C4-2B (cell line): ENCODE measurements at regions not wholly inside any gene's neighbourhood (a gene's known extent, or its start where the extent isn't known, plus 50 kb on each side); places are given as distances from the start of the nearest gene placed in this dataset.
"Not testable (repeated sequence)": the region's sequence is repeated elsewhere in the genome, so short reads cannot be mapped to it uniquely, and the experiment has no call there.

ENCODE experiments used
- H3K27ac ChIP-seq: fragments of 450-650 bp; 2 replicates; pipeline ENCODE4 v1.5.1; 2017
- CTCF ChIP-seq: fragments of 450-650 bp; conservative IDR thresholded peaks from 2 replicates; pipeline ENCODE4 v1.5.1; 2017; ENCODE audit warnings: mild to moderate bottlenecking
- ZFX ChIP-seq: fragments of 450-650 bp; IDR thresholded peaks from 2 replicates; pipeline ENCODE4 v1.6.1; 2017

- no peak overlapping the region for H3K27ac ChIP-seq
- TF ChIP-seq CTCF (no peak), ZFX (no peak)
Observed at GRCh38 chr10:33026422-33026821, 68.4 kb upstream of the ITGB1 start.

GRCh38 chr10:33025910-33026309 lies 67.9 kb upstream of the ITGB1 start:
- no peak overlapping the region for H3K27ac ChIP-seq
- TF ChIP-seq CTCF (no peak), ZFX (no peak)

- TF ChIP-seq CTCF = no peak
- TF ChIP-seq ZFX = no peak
- H3K27ac ChIP-seq = no peak overlapping the region
Observed at GRCh38 chr10:33025039-33025438, 67.0 kb upstream of the ITGB1 start.

GRCh38 chr10:33022691-33023090 lies 64.7 kb upstream of the ITGB1 start:
- no peak overlapping the region for H3K27ac ChIP-seq
- TF ChIP-seq CTCF (no peak), ZFX (no peak)

GRCh38 chr10:33022090-33022489 lies 64.1 kb upstream of the ITGB1 start:
- TF ChIP-seq CTCF = no peak
- TF ChIP-seq ZFX = no peak
- H3K27ac ChIP-seq = no peak overlapping the region

- H3K27ac ChIP-seq = no peak overlapping the region
- no peak for TF ChIP-seq ZFX
- no peak for TF ChIP-seq CTCF
Observed at GRCh38 chr10:33016988-33017387, 59.0 kb upstream of the ITGB1 start.

GRCh38 chr10:33015761-33016547 lies 57.9 kb upstream of the ITGB1 start:
- H3K27ac ChIP-seq = no peak overlapping the region
- no peak for TF ChIP-seq ZFX
- no peak for TF ChIP-seq CTCF

- H3K27ac ChIP-seq = not testable (repeated sequence)
Observed at GRCh38 chr10:33013331-33013730, 55.3 kb upstream of the ITGB1 start.
